SK-N-SH (cell line): ENCODE measurements at regions not wholly inside any gene's neighbourhood (a gene's known extent, or its start where the extent isn't known, plus 50 kb on each side); places are given as distances from the start of the nearest gene placed in this dataset.

ENCODE experiments used
- CTCF ChIA-PET: fragments of 300-600, 350-600 bp; formaldehyde crosslinking; extraction: SDS; loops from one replicate; lab custom pipeline; 2021; lab: Yijun Ruan, JAX
- POLR2A ChIA-PET: fragments of 350-600 bp; sonication (Branson Sonifier 250); formaldehyde crosslinking; extraction: SDS; loops from one replicate; lab custom pipeline; 2020; ENCODE audit warnings: antibody characterized with exemption, inconsistent platforms; lab: Yijun Ruan, JAX
- DNase-seq: peaks from one replicate; pipeline ENCODE4 v3.0.0; 2012
- H2AFZ ChIP-seq: fragments of 200-600 bp; sonication (generic); 2 replicates; pipeline ENCODE4 v1.8.1; 2016; ENCODE audit warnings: antibody characterized with exemption, mild to moderate bottlenecking, low read depth
- H3F3A ChIP-seq: fragments of 200-600 bp; sonication (generic); replicated peaks from 2 replicates; pipeline ENCODE3; 2016; ENCODE audit warnings: antibody characterized with exemption, mild to moderate bottlenecking; ENCODE audit not compliant: insufficient read depth
- H3K27ac ChIP-seq, 2 experiments: fragments of 200-500 bp in 1 of 2; fragments of 200-600 bp in 1 of 2; sonication (Bioruptor generic) in 1 of 2; sonication (generic), shearing (Covaris generic) in 1 of 2; 2 replicates each; pipeline versions ENCODE4 v1.5.1 to v1.6.1; 2014 to 2016; ENCODE audit warnings: low read depth in 2 of 2, inconsistent platforms in 1 of 2, low read length in 1 of 2, mild to moderate bottlenecking in 1 of 2, mixed read lengths in 1 of 2
- H3K27me3 ChIP-seq: fragments of 200-600 bp; sonication (generic), shearing (Covaris generic); 2 replicates; pipeline ENCODE4 v1.6.1; 2016; ENCODE audit warnings: mixed run types; ENCODE audit not compliant: insufficient read depth
- H3K36me3 ChIP-seq, 2 experiments: fragments of 200-500 bp in 1 of 2; fragments of 200-600 bp in 1 of 2; sonication (Bioruptor generic) in 1 of 2; sonication (generic) in 1 of 2; replicated peaks in 1 of 2; 2 replicates each; pipeline versions ENCODE3 to v1.5.1; 2014 to 2016; ENCODE audit warnings: low read length in 1 of 2, mild to moderate bottlenecking in 1 of 2; ENCODE audit not compliant: insufficient read depth in 2 of 2, control insufficient read depth in 1 of 2
- H3K4me1 ChIP-seq, 2 experiments: fragments of 200-500 bp in 1 of 2; fragments of 200-600 bp in 1 of 2; sonication (Bioruptor generic) in 1 of 2; sonication (generic), shearing (Covaris generic) in 1 of 2; 2 replicates each; pipeline versions ENCODE4 v1.5.1 to v1.6.1; 2014 to 2016; ENCODE audit warnings: low read depth in 1 of 2, low read length in 1 of 2, mixed run types in 1 of 2; ENCODE audit not compliant: insufficient read depth in 2 of 2, control insufficient read depth in 1 of 2
- H3K4me2 ChIP-seq: fragments of 200-600 bp; sonication (generic), shearing (Covaris generic); 2 replicates; pipeline ENCODE4 v1.6.1; 2017; ENCODE audit warnings: mixed run types
- H3K4me3 ChIP-seq, 2 experiments: fragments of 200-500 bp in 1 of 2; fragments of 200-600 bp in 1 of 2; sonication (Bioruptor generic) in 1 of 2; sonication (generic), shearing (Covaris generic) in 1 of 2; 2 replicates each; pipeline versions ENCODE4 v1.5.1 to v1.8.1; 2014 to 2016; ENCODE audit warnings: low read depth in 2 of 2, inconsistent platforms in 1 of 2, low read length in 1 of 2, mild to moderate bottlenecking in 1 of 2, mixed read lengths in 1 of 2, moderate library complexity in 1 of 2
- H3K79me2 ChIP-seq: fragments of 200-600 bp; sonication (generic); 2 replicates; pipeline ENCODE4 v1.8.1; 2017; ENCODE audit warnings: mild to moderate bottlenecking; ENCODE audit not compliant: insufficient read depth
- H3K9ac ChIP-seq: fragments of 200-600 bp; sonication (generic); 2 replicates; pipeline ENCODE4 v1.6.1; 2017; ENCODE audit warnings: mixed run types
- H3K9me2 ChIP-seq: fragments of 200-600 bp; sonication (generic); 2 replicates; pipeline ENCODE4 v1.6.1; 2017; ENCODE audit warnings: mixed run types
- H3K9me3 ChIP-seq: fragments of 200-600 bp; sonication (generic); 2 replicates; pipeline ENCODE4 v1.6.1; 2017; ENCODE audit warnings: mixed run types, mild to moderate bottlenecking, moderate library complexity
- H4K20me1 ChIP-seq: fragments of 200-600 bp; sonication (generic); 2 replicates; pipeline ENCODE4 v1.6.1; 2017; ENCODE audit warnings: mild to moderate bottlenecking, mixed run types; ENCODE audit not compliant: insufficient read depth
- CHD2 ChIP-seq: fragments of 150-350 bp; IDR thresholded peaks from 2 replicates; pipeline ENCODE4 v1.6.1; 2018; ENCODE audit warnings: low read length; ENCODE audit not compliant: partially characterized antibody
- EP300 ChIP-seq, 2 experiments: IDR thresholded peaks; 2 replicates each; pipeline versions ENCODE4 v1.4.0 to v1.6.1; 2012; ENCODE audit warnings: borderline replicate concordance in 1 of 2, low read depth in 1 of 2, low read length in 1 of 2
- FOSL2 ChIP-seq: IDR thresholded peaks from 2 replicates; pipeline ENCODE4 v1.4.0; 2012; ENCODE audit warnings: low read depth, mild to moderate bottlenecking, moderate library complexity, borderline replicate concordance
- FOXJ3 ChIP-seq: sonication (generic); formaldehyde crosslinking; IDR thresholded peaks from 2 replicates; pipeline ENCODE4 v1.5.1; 2020; ENCODE audit warnings: mild to moderate bottlenecking, missing genetic modification reagents
- GATA2 ChIP-seq: sonication (generic); formaldehyde crosslinking; IDR thresholded peaks from 2 replicates; pipeline ENCODE4 v1.5.0; 2020; ENCODE audit warnings: mild to moderate bottlenecking, missing genetic modification reagents
- JUND ChIP-seq: IDR thresholded peaks from 2 replicates; pipeline ENCODE4 v1.4.0; 2012
- MEF2A ChIP-seq: IDR thresholded peaks from 2 replicates; pipeline ENCODE4 v1.4.0; 2012; ENCODE audit warnings: low read depth, borderline replicate concordance
- MXI1 ChIP-seq: IDR thresholded peaks from 2 replicates; pipeline ENCODE4 v1.6.1; 2012; ENCODE audit warnings: mild to moderate bottlenecking, low read depth, low read length, improper control_type of control experiment
- NFIC ChIP-seq: IDR thresholded peaks from 2 replicates; pipeline ENCODE4 v1.4.0; 2012; ENCODE audit warnings: borderline replicate concordance
- POLR2AphosphoS5 ChIP-seq: IDR thresholded peaks from 2 replicates; pipeline ENCODE4 v1.6.1; 2012; ENCODE audit warnings: low read depth, low read length
- RAD21 ChIP-seq: IDR thresholded peaks from 2 replicates; pipeline ENCODE4 v1.6.1; 2012; ENCODE audit warnings: mild to moderate bottlenecking, low read length
- RCOR1 ChIP-seq: fragments of 150-350 bp; IDR thresholded peaks from 2 replicates; pipeline ENCODE4 v1.6.1; 2017; ENCODE audit warnings: antibody characterized with exemption, low read length
- SMC3 ChIP-seq: IDR thresholded peaks from 2 replicates; pipeline ENCODE4 v1.6.1; 2012; ENCODE audit warnings: low read depth, low read length, improper control_type of control experiment
- TCF12 ChIP-seq: IDR thresholded peaks from 2 replicates; pipeline ENCODE4 v1.4.0; 2012
- YY1 ChIP-seq: IDR thresholded peaks from 2 replicates; pipeline ENCODE4 v1.4.0; 2012; ENCODE audit warnings: low read depth, mild to moderate bottlenecking
- WGBS: methylation state at CpG from one replicate; pipeline ENCODE4 v1.1.6; 2017; ENCODE audit warnings: low lambda C conversion rate; 5-methylcytosine and 5-hydroxymethylcytosine counted together
- TF ChIP-seq, protein P1 (sequence below): IDR thresholded peaks from 2 replicates; pipeline ENCODE4; 2012
- TF ChIP-seq, protein P2 (sequence below): fragments of 150-350 bp; IDR thresholded peaks from 2 replicates; pipeline ENCODE4 v1.6.1; 2016; ENCODE audit warnings: mild to moderate bottlenecking, low read depth, low read length
- TF ChIP-seq, protein P3 (sequence below): IDR thresholded peaks from 2 replicates; pipeline ENCODE4 v1.4.0; 2012; ENCODE audit warnings: low read depth, borderline replicate concordance
- TF ChIP-seq, protein P4 (sequence below): fragments of 150-350 bp; IDR thresholded peaks from 2 replicates; pipeline ENCODE4 v1.6.1; 2017; ENCODE audit warnings: antibody characterized with exemption, low read length, low read depth, borderline replicate concordance

DNA sequence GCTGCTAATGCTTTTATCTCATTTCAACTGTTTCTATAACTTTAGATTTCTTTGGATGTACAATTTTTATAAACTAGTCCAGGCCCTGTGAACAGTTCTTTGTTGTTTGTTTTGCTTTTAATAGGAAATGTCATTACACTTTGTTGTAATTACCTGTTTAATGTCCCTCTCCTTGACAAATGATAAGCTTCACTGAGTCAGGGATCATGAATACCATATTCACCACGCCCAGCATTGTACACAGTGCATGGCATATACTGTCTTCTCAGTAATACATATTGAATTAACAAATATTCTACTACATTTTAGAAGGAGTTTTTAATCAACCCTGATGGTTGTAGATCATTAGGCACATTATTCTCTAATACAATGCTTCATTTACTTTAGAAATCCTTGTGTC is 1105.0 kb downstream of the MAT2B start (continued):
- TF ChIP-seq, protein P1, sequence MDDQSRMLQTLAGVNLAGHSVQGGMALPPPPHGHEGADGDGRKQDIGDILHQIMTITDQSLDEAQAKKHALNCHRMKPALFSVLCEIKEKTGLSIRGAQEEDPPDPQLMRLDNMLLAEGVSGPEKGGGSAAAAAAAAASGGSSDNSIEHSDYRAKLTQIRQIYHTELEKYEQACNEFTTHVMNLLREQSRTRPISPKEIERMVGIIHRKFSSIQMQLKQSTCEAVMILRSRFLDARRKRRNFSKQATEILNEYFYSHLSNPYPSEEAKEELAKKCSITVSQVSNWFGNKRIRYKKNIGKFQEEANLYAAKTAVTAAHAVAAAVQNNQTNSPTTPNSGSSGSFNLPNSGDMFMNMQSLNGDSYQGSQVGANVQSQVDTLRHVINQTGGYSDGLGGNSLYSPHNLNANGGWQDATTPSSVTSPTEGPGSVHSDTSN, result no peak
- TF ChIP-seq MXI1, result no peak
- TF ChIP-seq POLR2AphosphoS5, result no peak

DNA sequence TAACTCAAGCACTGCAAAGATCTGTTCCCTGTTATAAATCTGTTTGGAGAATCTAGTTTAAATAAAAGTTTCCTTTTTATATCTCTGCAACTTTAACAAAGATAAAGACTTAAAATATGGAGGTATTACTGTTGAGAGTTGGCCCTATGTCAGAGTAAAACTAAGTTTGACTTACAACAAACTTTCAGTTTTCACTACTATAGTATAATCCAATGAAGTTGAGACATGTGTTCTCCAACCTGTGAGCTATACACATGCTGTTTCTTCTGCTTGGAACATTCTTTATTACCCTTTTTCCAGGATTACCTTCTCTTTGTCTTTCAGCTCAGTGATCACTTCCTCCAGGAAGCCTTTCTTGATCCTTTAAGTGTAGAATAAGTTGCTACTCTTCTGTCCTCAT is 1109.3 kb downstream of the MAT2B start:
- H3K4me3 ChIP-seq, result no peak overlapping the region

DNA sequence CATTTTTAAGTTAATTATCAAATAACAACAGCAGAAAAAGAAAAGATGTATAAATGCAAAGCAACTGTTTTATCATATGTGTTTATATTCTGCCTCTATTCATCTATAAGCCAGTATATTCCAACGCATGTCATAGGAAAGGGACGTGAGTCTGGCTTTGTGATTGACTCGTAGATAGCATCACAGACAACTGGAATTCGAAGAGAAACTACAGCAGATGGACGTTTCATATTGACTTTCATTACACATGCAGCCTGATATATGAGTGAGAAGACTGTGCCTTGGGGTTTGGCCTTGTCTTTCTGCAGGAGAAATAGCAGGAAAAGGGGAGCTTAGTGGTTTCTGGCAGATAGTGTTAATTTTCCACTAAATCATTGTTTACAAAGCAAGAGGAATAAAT is 1111.9 kb downstream of the MAT2B start:
- no peak overlapping the region for H3K4me2 ChIP-seq
- WGBS, result 17% methylated on average over 5 of the region's 5 CpGs

More for the DNA sequence above, 1109.3 kb downstream of the MAT2B start:
- H3K9me3 ChIP-seq, result no peaks in the 10 kb centered on the region
- no peak overlapping the region for H3K9ac ChIP-seq
- CTCF ChIA-PET, result interaction anchor here (1.0 to 1.5 kb wide), 2 partner anchors 14 to 18 kb away, joined by 3 read pairs; no protein-coding TSS in a partner anchor
- no peak overlapping the region for H2AFZ ChIP-seq
- no peaks in the 10 kb centered on the region for H3K36me3 ChIP-seq
- POLR2A ChIA-PET, result no interaction called here
- no peaks in the 10 kb centered on the region for H3K9me2 ChIP-seq
- H3K27me3 ChIP-seq, result no peaks in the 10 kb centered on the region
- H3K79me2 ChIP-seq, result no peaks in the 10 kb centered on the region
- DNase-seq, result no peak
- no peaks in the 10 kb centered on the region for H3F3A ChIP-seq
- H4K20me1 ChIP-seq, result no peaks in the 10 kb centered on the region
- peaks cover 0 to 7% of the 10 kb centered on the region in 2 experiments; a peak in 1 of 4 replicates for H3K4me1 ChIP-seq
- H3K27ac ChIP-seq, result no peak overlapping the region
- H3K4me2 ChIP-seq, result no peak overlapping the region
- TF ChIP-seq MEF2A, result no peak
- TF ChIP-seq, all 33 proteins: peak for 0

More for the DNA sequence above, 1111.9 kb downstream of the MAT2B start:
- H3K9ac ChIP-seq, result no peak overlapping the region
- CTCF ChIA-PET, result interaction anchor here (0.7 to 2.0 kb wide), 2 partner anchors 55 to 86 kb away, joined by 5 to 6 read pairs; no protein-coding TSS in a partner anchor
- H3K4me1 ChIP-seq, result peaks cover 0 to 7% of the 10 kb centered on the region in 2 experiments; a peak in 2 of 4 replicates
- DNase-seq, result no peak
- no peaks in the 10 kb centered on the region for H3K79me2 ChIP-seq
- H3K27me3 ChIP-seq, result no peaks in the 10 kb centered on the region
- peak overlapping the region in 1 of 2 experiments; percentile 95; a peak in 2 of 4 replicates for H3K27ac ChIP-seq
- no peak overlapping the region for H3K4me3 ChIP-seq
- no peaks in the 10 kb centered on the region for H3K9me2 ChIP-seq
- H3K9me3 ChIP-seq, result no peaks in the 10 kb centered on the region
- H3F3A ChIP-seq, result no peaks in the 10 kb centered on the region
- H3K36me3 ChIP-seq, result no peaks in the 10 kb centered on the region
- TF ChIP-seq CHD2 (peak; percentile 46), EP300 (IDR thresholded peaks at IDR 0.05; ENCODE audit: borderline replicate concordance in 1 of 2, low read depth in 1 of 2, low read length in 1 of 2) (peak in 1 of 2 experiments; percentile 79; a peak in 2 of 4 replicates), RAD21 (peak; percentile 13; the same call in 1 of the 2 replicates), FOXJ3 (CRISPR knock-in tag) (no peak), YY1 (no peak), MXI1 (no peak), FOSL2 (no peak), GATA2 (CRISPR knock-in tag) (peak; percentile 84), RCOR1 (no peak), NFIC (no peak), TCF12 (no peak), JUND (no peak), SMC3 (no peak)
- TF ChIP-seq, protein P2, sequence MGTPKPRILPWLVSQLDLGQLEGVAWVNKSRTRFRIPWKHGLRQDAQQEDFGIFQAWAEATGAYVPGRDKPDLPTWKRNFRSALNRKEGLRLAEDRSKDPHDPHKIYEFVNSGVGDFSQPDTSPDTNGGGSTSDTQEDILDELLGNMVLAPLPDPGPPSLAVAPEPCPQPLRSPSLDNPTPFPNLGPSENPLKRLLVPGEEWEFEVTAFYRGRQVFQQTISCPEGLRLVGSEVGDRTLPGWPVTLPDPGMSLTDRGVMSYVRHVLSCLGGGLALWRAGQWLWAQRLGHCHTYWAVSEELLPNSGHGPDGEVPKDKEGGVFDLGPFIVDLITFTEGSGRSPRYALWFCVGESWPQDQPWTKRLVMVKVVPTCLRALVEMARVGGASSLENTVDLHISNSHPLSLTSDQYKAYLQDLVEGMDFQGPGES, result no peak
- TF ChIP-seq, protein P3, sequence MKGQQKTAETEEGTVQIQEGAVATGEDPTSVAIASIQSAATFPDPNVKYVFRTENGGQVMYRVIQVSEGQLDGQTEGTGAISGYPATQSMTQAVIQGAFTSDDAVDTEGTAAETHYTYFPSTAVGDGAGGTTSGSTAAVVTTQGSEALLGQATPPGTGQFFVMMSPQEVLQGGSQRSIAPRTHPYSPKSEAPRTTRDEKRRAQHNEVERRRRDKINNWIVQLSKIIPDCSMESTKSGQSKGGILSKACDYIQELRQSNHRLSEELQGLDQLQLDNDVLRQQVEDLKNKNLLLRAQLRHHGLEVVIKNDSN, result no peak
- TF ChIP-seq, protein P4, sequence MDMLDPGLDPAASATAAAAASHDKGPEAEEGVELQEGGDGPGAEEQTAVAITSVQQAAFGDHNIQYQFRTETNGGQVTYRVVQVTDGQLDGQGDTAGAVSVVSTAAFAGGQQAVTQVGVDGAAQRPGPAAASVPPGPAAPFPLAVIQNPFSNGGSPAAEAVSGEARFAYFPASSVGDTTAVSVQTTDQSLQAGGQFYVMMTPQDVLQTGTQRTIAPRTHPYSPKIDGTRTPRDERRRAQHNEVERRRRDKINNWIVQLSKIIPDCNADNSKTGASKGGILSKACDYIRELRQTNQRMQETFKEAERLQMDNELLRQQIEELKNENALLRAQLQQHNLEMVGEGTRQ, result no peak
- no peaks in the 10 kb centered on the region for H4K20me1 ChIP-seq
- H2AFZ ChIP-seq, result no peak overlapping the region
- POLR2A ChIA-PET, result no interaction called here
